SK-N-SH treated with all-trans-retinoic acid at 6 μM for 48 hours (cell line): ENCODE measurements at regions not wholly inside any gene's neighbourhood (a gene's known extent, or its start where the extent isn't known, plus 50 kb on each side); places are given as distances from the start of the nearest gene placed in this dataset.

Experiments
- ATAC-seq: fragments of 200-7000 bp; cut with Tn5 transposase; 3 replicates; pipeline ENCODE4 v1.9.1; 2020; ENCODE audit warnings: mild to moderate bottlenecking, moderate library complexity
- ARNTL ChIP-seq: fragments of 450-650 bp; formaldehyde crosslinking; IDR thresholded peaks from 2 replicates; pipeline ENCODE4 v1.5.0; 2020; ENCODE audit warnings: low read depth, mild to moderate bottlenecking, moderate library complexity, borderline replicate concordance
- BACH2 ChIP-seq: fragments of 250-450 bp; sonication (Bioruptor Pico); IDR thresholded peaks from 2 replicates; pipeline ENCODE4 v1.9.0; 2021; ENCODE audit warnings: mild to moderate bottlenecking, borderline replicate concordance
- CREB5 ChIP-seq: fragments of 250-450 bp; sonication (Bioruptor Pico); IDR thresholded peaks from 2 replicates; pipeline ENCODE4 v1.5.1; 2020; ENCODE audit warnings: low read depth, mild to moderate bottlenecking, moderate library complexity
- CSDC2 ChIP-seq: fragments of 250-450 bp; sonication (Bioruptor Pico); IDR thresholded peaks from 2 replicates; pipeline ENCODE4 v1.5.0; 2020; ENCODE audit warnings: mild to moderate bottlenecking, moderate library complexity
- CSRNP3 ChIP-seq: fragments of 250-450 bp; sonication (Bioruptor Pico); IDR thresholded peaks from 2 replicates; pipeline ENCODE4 v1.5.1; 2021; ENCODE audit warnings: mild to moderate bottlenecking, moderate library complexity
- GLIS3 ChIP-seq: fragments of 250-450 bp; sonication (Bioruptor Pico); IDR thresholded peaks from 2 replicates; pipeline ENCODE4 v1.5.0; 2020; ENCODE audit warnings: mild to moderate bottlenecking, moderate library complexity
- ISL1 ChIP-seq: fragments of 250-450 bp; sonication (Bioruptor Pico); IDR thresholded peaks from 2 replicates; pipeline ENCODE4 v2.1.2; 2022; ENCODE audit warnings: mild to moderate bottlenecking, moderate library complexity
- PATZ1 ChIP-seq: fragments of 250-450 bp; sonication (Bioruptor Pico); IDR thresholded peaks from 2 replicates; pipeline ENCODE4 v1.8.0; 2020; ENCODE audit warnings: mild to moderate bottlenecking, moderate library complexity, borderline replicate concordance
- POU6F1 ChIP-seq: fragments of 250-450 bp; sonication (Bioruptor Pico); IDR thresholded peaks from 2 replicates; pipeline ENCODE4 v1.8.0; 2021; ENCODE audit warnings: low read depth, mild to moderate bottlenecking, moderate library complexity, borderline replicate concordance
- PPARA ChIP-seq: fragments of 250-450 bp; sonication (Bioruptor Pico); IDR thresholded peaks from 2 replicates; pipeline ENCODE4 v1.5.0; 2020; ENCODE audit warnings: mild to moderate bottlenecking, borderline replicate concordance
- RARB ChIP-seq: fragments of 250-450 bp; sonication (Bioruptor Pico); IDR thresholded peaks from 2 replicates; pipeline ENCODE4 v1.8.0; 2021; ENCODE audit warnings: mild to moderate bottlenecking, moderate library complexity
- SNAI2 ChIP-seq: fragments of 250-450 bp; sonication (Bioruptor Pico); IDR thresholded peaks from 2 replicates; pipeline ENCODE4 v1.5.0; 2020; ENCODE audit warnings: mild to moderate bottlenecking, moderate library complexity
- TCF4 ChIP-seq: fragments of 250-450 bp; sonication (Bioruptor Pico); IDR thresholded peaks from 2 replicates; pipeline ENCODE4 v1.8.0; 2021; ENCODE audit warnings: mild to moderate bottlenecking, moderate library complexity, borderline replicate concordance
- TOX ChIP-seq: fragments of 250-450 bp; sonication (Bioruptor Pico); IDR thresholded peaks from 2 replicates; pipeline ENCODE4 v1.8.0; 2021; ENCODE audit warnings: mild to moderate bottlenecking, moderate library complexity, borderline replicate concordance
- TSHZ2 ChIP-seq: fragments of 250-450 bp; sonication (Bioruptor Pico); IDR thresholded peaks from 2 replicates; pipeline ENCODE4 v1.5.0; 2020; ENCODE audit warnings: mild to moderate bottlenecking, moderate library complexity
- ZC3H10 ChIP-seq: fragments of 250-450 bp; sonication (Bioruptor Pico); IDR thresholded peaks from 2 replicates; pipeline ENCODE4 v1.5.1; 2021; ENCODE audit warnings: mild to moderate bottlenecking, moderate library complexity
- ZNF565 ChIP-seq: fragments of 450-650 bp; formaldehyde crosslinking; conservative IDR thresholded peaks from 2 replicates; pipeline ENCODE4 v1.5.0; 2020; ENCODE audit warnings: low read depth, mild to moderate bottlenecking, moderate library complexity
- ZNF70 ChIP-seq: fragments of 450-650 bp; formaldehyde crosslinking; IDR thresholded peaks from 2 replicates; pipeline ENCODE4 v1.5.0; 2020; ENCODE audit warnings: mild to moderate bottlenecking, moderate library complexity
- ZNF8 ChIP-seq: fragments of 450-650 bp; formaldehyde crosslinking; IDR thresholded peaks from 2 replicates; pipeline ENCODE4 v1.5.0; 2020; ENCODE audit warnings: mild to moderate bottlenecking, moderate library complexity

GRCh38 chr7:39883812-39884390 is 66.2 kb upstream of the CDK13 start:
- no peak for ATAC-seq
- TF ChIP-seq RARB (CRISPR knock-in tag) (no peak), CSRNP3 (no peak), PPARA (CRISPR knock-in tag) (no peak), CREB5 (CRISPR knock-in tag) (no peak), ISL1 (CRISPR knock-in tag) (no peak), TSHZ2 (CRISPR knock-in tag) (no peak), BACH2 (CRISPR knock-in tag) (no peak), SNAI2 (CRISPR knock-in tag) (no peak), TOX (CRISPR knock-in tag) (no peak)
- TF ChIP-seq, all 23 proteins: peak for 0

- no peak for TF ChIP-seq TCF4
- TF ChIP-seq CSDC2 (CRISPR knock-in tag), result no peak
- no peak for TF ChIP-seq SNAI2 (CRISPR knock-in tag)
- no peak for TF ChIP-seq ARNTL (CRISPR knock-in tag)
- no peak for TF ChIP-seq ZNF565 (CRISPR knock-in tag)
- TF ChIP-seq CREB5 (CRISPR knock-in tag), result no peak
- TF ChIP-seq ZNF8 (CRISPR knock-in tag), result no peak
- no peak for TF ChIP-seq ZC3H10 (CRISPR knock-in tag)
- TF ChIP-seq ZNF70 (CRISPR knock-in tag), result no peak
- TF ChIP-seq GLIS3 (CRISPR knock-in tag), result no peak
- TF ChIP-seq PPARA (CRISPR knock-in tag), result no peak
- no peak for TF ChIP-seq BACH2 (CRISPR knock-in tag)
- TF ChIP-seq PATZ1, result no peak
- no peak for TF ChIP-seq POU6F1
- ATAC-seq, result no peak
Measured at GRCh38 chr7:39888171-39888853, 61.7 kb upstream of the CDK13 start.
